ENCODE measurements at regions not wholly inside any gene's neighbourhood (a gene's known extent, or its start where the extent isn't known, plus 50 kb on each side); places are given as distances from the start of the nearest gene placed in this dataset.

DNA sequence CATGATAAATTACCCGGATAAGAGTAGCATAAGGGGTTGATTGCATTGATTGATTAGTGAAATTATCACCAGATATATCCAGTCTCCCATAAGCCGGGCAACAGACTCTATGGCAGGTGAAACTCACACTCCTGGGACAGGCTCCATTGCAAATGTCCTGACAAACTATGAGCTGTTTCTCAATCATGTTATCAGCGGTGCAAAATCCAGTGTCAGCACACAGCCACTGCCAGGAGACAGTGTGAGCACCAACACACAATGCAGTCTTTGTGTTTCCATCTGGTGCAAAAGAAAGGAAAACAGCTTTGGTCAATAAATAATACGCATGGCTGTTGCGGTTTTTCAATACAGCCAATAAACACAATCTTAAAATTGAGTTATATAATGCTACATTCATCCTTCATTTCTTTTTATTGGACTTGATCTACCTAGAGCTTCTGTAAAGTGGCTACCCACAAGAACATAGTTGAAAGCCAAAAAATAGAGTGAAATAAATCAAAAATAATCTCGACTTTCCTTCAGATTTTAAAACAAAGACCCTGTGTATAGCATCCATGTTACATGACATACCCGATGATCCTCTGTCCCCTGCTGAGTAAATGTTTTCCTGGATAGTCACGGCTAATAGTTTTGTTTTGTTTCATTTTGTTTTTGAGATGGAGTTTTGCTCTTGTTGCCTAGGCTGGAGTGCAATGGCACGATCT lies 64.3 kb upstream of the AFDN start:
- TF ChIP-seq, protein P1, sequence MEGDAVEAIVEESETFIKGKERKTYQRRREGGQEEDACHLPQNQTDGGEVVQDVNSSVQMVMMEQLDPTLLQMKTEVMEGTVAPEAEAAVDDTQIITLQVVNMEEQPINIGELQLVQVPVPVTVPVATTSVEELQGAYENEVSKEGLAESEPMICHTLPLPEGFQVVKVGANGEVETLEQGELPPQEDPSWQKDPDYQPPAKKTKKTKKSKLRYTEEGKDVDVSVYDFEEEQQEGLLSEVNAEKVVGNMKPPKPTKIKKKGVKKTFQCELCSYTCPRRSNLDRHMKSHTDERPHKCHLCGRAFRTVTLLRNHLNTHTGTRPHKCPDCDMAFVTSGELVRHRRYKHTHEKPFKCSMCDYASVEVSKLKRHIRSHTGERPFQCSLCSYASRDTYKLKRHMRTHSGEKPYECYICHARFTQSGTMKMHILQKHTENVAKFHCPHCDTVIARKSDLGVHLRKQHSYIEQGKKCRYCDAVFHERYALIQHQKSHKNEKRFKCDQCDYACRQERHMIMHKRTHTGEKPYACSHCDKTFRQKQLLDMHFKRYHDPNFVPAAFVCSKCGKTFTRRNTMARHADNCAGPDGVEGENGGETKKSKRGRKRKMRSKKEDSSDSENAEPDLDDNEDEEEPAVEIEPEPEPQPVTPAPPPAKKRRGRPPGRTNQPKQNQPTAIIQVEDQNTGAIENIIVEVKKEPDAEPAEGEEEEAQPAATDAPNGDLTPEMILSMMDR (IDR thresholded peaks at IDR 0.05; ENCODE audit: extremely low read depth, insufficient read depth, missing control alignments): no peak
- no peak for DNase-seq (ENCODE audit: low spot score)
- in situ Hi-C loops (cut with MboI; ENCODE audit: low pct_unique_long_range_greater_than_20kb, low sequenced_read_pairs, unreplicated experiment): no loop called here

DNA sequence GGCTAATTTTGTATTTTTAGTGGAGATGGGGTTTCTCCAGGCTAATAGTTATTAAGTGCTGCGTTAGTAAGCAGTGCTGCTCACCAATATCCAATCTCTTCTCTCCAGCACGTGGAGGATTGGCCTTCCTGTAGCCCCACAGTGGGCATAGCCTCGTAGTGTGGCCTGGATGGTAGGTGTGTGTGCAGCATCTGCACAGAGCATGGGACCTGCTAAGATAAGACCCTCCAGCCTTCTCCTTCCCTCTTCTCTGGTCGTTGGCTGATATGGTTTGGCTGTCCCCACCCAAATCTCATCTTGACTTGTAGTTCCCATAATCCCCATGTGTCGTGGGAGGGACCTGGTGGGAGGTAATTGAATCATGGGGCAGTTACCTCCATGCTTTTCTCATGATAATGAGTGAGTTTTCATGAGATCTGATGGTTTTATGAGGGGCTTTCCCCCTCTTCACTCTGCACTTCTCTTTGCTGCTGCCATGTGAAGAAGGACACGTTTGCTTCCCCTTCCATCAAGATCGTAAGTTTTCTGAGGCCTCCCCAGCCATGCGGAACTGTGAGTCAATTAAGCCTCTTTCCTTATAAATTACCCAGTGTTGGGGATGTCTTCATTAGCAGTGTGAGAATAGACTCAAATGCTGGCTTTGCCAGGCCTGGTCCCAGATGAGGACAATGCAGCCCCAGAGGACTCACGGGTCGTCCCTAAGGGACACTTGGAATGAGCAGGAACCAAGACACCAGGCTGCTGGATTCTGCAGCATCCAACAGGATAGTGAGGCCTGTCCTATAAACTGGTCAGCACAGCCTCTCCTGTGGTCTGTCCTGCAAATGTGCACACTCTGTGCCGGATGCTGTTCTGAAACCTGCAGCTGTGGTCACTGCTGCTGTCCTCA lies 63.4 kb upstream of the AFDN start:
- in situ Hi-C loops (cut with MboI; ENCODE audit: low pct_unique_long_range_greater_than_20kb, low sequenced_read_pairs, unreplicated experiment): no loop called here

DNA sequence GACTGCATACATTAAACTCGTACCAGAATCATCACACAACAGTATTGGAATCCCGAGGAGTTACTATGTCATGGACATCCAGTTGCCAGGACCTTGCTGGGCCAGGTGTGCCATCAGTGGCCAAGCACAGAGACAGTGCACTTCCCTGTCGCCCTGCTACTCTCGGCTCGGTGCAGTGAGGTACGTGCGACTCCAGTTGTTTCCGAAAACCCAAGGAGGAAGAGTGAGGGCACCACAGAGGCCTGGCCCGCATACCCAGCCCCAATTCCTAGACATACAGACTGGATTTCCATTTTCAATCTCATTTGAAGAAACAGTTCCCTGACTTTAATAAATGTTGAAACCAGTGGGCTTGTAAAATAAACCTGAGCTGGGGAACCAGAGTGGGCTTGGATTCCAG lies 62.5 kb upstream of the AFDN start:
- TF ChIP-seq, protein P1 (IDR thresholded peaks at IDR 0.05; ENCODE audit: extremely low read depth, insufficient read depth, missing control alignments): no peak
- DNase-seq (ENCODE audit: low spot score): no peak
- in situ Hi-C loops (cut with MboI; ENCODE audit: low pct_unique_long_range_greater_than_20kb, low sequenced_read_pairs, unreplicated experiment): no loop called here

More for the DNA sequence above, 63.4 kb upstream of the AFDN start:
- TF ChIP-seq, protein P1 (IDR thresholded peaks at IDR 0.05; ENCODE audit: extremely low read depth, insufficient read depth, missing control alignments): no peak
- no peak for DNase-seq (ENCODE audit: low spot score)

DNA sequence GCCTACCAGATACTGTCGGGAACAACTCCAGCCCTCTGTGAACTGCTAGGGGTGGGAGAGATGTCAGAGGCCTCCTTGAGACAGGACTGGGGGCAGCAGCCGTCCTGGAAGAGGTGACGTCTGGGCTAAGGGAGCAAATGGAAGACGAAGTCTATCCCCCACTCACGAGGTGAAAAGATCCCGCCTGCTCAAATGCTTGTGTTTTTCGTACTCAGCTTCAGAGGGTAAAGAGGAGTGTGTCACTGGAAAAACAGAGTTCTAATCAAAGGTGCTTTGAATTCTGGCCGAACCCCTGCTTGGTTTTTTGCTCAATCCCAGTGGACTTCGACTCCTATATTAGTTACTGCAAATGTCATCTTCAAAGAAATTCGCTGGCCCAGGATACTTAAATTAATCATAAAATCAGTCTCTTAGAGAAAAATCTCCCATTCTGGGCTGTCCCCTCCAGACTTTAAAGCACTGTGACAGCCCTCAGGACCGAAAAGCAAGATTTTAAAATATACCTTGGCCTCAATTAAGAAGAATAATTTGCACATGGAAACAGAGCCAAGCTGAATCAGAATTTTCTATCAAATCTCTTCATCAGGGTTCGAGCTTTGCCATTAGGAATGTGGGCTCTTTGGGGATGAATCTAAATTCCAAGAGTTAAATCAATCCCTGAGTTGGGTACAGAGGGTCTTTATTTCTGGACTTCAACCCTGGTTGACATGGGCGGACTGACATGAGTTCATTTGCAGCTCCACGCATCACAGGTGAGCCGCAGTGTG lies 61.8 kb upstream of the AFDN start:
- TF ChIP-seq, protein P1 (IDR thresholded peaks at IDR 0.05; ENCODE audit: extremely low read depth, insufficient read depth, missing control alignments): no peak
- in situ Hi-C loops (cut with MboI; ENCODE audit: low pct_unique_long_range_greater_than_20kb, low sequenced_read_pairs, unreplicated experiment): no loop called here
- no peak for DNase-seq (ENCODE audit: low spot score)

DNA sequence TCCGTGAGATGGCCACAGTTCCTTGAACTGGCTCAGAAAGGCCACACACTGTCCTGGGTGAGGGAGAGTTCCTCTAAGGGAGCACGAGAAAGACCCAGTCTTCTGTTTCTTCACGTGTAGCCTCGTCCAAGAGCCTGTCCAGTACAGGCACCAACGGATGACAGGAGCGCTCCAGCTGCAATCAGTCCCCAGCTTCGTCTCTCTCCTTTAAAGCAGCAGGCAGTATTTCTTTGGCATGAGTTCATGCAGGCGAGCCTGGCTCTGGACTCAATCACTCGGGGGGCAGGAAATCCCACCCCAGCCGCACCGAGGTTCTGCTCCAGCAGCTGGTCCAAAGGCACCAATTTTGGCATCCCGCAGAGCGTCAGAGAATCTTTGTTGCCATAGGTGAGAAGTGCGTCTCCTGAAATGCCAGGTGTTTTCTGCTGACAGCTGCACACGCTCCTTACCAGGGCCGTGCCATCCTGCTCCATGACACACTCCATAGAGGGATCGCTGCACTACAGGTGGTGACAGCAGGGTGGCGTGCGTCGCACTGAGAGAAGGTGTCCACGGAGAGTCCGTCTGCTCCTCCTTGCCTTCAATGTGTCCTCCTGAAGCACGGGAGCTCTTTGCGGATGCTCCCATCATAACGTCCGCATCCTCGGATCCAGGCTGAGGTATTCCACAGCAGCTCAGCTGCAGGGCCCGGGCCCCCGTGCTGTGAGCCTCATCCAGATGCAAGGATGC lies 59.6 kb upstream of the AFDN start:
- TF ChIP-seq, protein P1 (IDR thresholded peaks at IDR 0.05; ENCODE audit: extremely low read depth, insufficient read depth, missing control alignments): no peak
- in situ Hi-C loops (cut with MboI; ENCODE audit: low pct_unique_long_range_greater_than_20kb, low sequenced_read_pairs, unreplicated experiment): no loop called here
- no peak for DNase-seq (ENCODE audit: low spot score)

DNA sequence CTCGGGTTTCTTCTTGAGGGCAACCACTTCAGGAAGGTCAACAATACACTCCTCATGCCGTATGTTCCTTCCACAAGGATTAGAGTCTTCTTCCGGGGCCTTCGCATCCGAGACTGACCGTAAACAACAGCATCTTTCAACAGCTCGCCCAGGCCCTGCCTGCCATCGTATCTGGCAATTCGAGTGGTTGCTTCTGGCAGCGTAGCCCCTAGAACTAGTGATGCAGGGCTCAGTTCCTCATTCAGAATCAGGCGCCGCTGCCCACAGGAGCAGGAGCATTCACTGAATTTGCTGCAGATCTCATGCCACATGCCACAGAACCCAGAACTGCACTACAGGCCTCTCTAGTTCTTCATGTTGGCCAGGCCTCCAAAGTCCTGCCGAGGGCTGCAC lies 59.0 kb upstream of the AFDN start:
- TF ChIP-seq, protein P1 (IDR thresholded peaks at IDR 0.05; ENCODE audit: extremely low read depth, insufficient read depth, missing control alignments): no peak
- no peak for DNase-seq (ENCODE audit: low spot score)
- in situ Hi-C loops (cut with MboI; ENCODE audit: low pct_unique_long_range_greater_than_20kb, low sequenced_read_pairs, unreplicated experiment): no loop called here
